ENCODE measurements at regions not wholly inside any gene's neighbourhood (a gene's known extent, or its start where the extent isn't known, plus 50 kb on each side); places are given as distances from the start of the nearest gene placed in this dataset.
A peak's percentile ranks its signal among the peaks of the same experiment; 100 is the strongest.

GRCh38 chr1:245010018-245010614, 144.7 kb upstream of the KIF26B start:
- no peak overlapping the region for H3K27ac ChIP-seq (ENCODE audit: extremely low read depth, low read depth, low read length)
- H3K36me3 ChIP-seq (ENCODE audit: control insufficient read depth in 2 of 2, insufficient read depth in 1 of 2, low read length in 2 of 2) = no peaks in the 10 kb centered on the region
- no peaks in the 10 kb centered on the region for H3K9me3 ChIP-seq (ENCODE audit: control insufficient read depth, insufficient read depth, low read depth, low read length)
- CTCF ChIA-PET = interaction anchor here (0.6 kb wide), 1 partner anchor 20 kb away, joined by 4 read pairs; no protein-coding TSS in a partner anchor
- POLR2A ChIA-PET = no interaction called here
- no peak overlapping the region for H3K4me3 ChIP-seq (ENCODE audit: low read depth, low read length)
- no peak for TF ChIP-seq ZNF292 (tag by site-specific recombination; IDR thresholded peaks at IDR 0.05; ENCODE audit: borderline replicate concordance, low read depth)
- TF ChIP-seq OSR2 (tag by site-specific recombination; IDR thresholded peaks at IDR 0.05) = peak; percentile 61; the same call in 1 of the 2 replicates
- H3K4me1 ChIP-seq (ENCODE audit: control insufficient read depth, insufficient read depth, low read length) = no peaks in the 10 kb centered on the region

GRCh38 chr1:245008761-245009160, 144.4 kb upstream of the HNRNPU start:
- H3K36me3 ChIP-seq (ENCODE audit: control insufficient read depth in 2 of 2, insufficient read depth in 1 of 2, low read length in 2 of 2) = no peaks in the 10 kb centered on the region
- CTCF ChIA-PET = interaction anchor here (0.6 to 1.2 kb wide), 2 partner anchors 110 to 204 kb away, joined by 3 to 5 read pairs; no protein-coding TSS in a partner anchor

More at GRCh38 chr1:245008761-245009160, 144.4 kb upstream of the HNRNPU start:
- H3K4me1 ChIP-seq (ENCODE audit: control insufficient read depth, insufficient read depth, low read length) = no peaks in the 10 kb centered on the region
- TF ChIP-seq AEBP2 (tag by site-specific recombination; IDR thresholded peaks at IDR 0.05; ENCODE audit: borderline replicate concordance) (no peak), ZNF362 (tag by site-specific recombination; IDR thresholded peaks at IDR 0.05) (0 out of 2 replicates have a peak, but pooled peaks have one; percentile 63), ZSCAN23 (tag by site-specific recombination; IDR thresholded peaks at IDR 0.05) (no peak), ZIC2 (tag by site-specific recombination; IDR thresholded peaks at IDR 0.05) (no peak), ZNF133 (tag by site-specific recombination; IDR thresholded peaks at IDR 0.05) (peak; percentile 27; the same call in 1 of the 2 replicates), KLF7 (tag by site-specific recombination; IDR thresholded peaks at IDR 0.05; ENCODE audit: borderline replicate concordance) (no peak), ZNF514 (tag by site-specific recombination; IDR thresholded peaks at IDR 0.05) (no peak), ZNF830 (tag by site-specific recombination; IDR thresholded peaks at IDR 0.05; ENCODE audit: low read depth) (no peak), ZNF530 (tag by site-specific recombination; IDR thresholded peaks at IDR 0.05; ENCODE audit: low read depth) (no peak), ZNF660 (tag by site-specific recombination; IDR thresholded peaks at IDR 0.05) (no peak), ZNF707 (tag by site-specific recombination; IDR thresholded peaks at IDR 0.05) (no peak), KLF10 (tag by site-specific recombination; IDR thresholded peaks at IDR 0.05) (no peak), TSHZ1 (tag by site-specific recombination; IDR thresholded peaks at IDR 0.05; ENCODE audit: borderline replicate concordance) (no peak), ZNF248 (tag by site-specific recombination; IDR thresholded peaks at IDR 0.05) (no peak), OVOL3 (tag by site-specific recombination; IDR thresholded peaks at IDR 0.05) (no peak), HIC1 (tag by site-specific recombination; IDR thresholded peaks at IDR 0.05) (no peak), BCL11A (tag by site-specific recombination; IDR thresholded peaks at IDR 0.05; ENCODE audit: low read depth) (no peak), ZNF175 (tag by site-specific recombination; IDR thresholded peaks at IDR 0.05) (no peak)
- H3K4me3 ChIP-seq (ENCODE audit: low read depth, low read length) = no peak overlapping the region
- H3K27ac ChIP-seq (ENCODE audit: extremely low read depth, low read depth, low read length) = no peak overlapping the region
- POLR2A ChIA-PET = no interaction called here
- no peaks in the 10 kb centered on the region for H3K9me3 ChIP-seq (ENCODE audit: control insufficient read depth, insufficient read depth, low read depth, low read length)

All from HEK293 (cell line).